NCI-H187 (cell line): ENCODE measurements at regions not wholly inside any gene's neighbourhood (a gene's known extent, or its start where the extent isn't known, plus 50 kb on each side); places are given as distances from the start of the nearest gene placed in this dataset.
"Not testable (repeated sequence)": the region's sequence is repeated elsewhere in the genome, so short reads cannot be mapped to it uniquely, and the experiment has no call there.

Experiments
- DNase-seq, 2 experiments: peaks; one replicate each; lab custom pipeline; 2025; lab: John Stamatoyannopoulos, UW

DNA sequence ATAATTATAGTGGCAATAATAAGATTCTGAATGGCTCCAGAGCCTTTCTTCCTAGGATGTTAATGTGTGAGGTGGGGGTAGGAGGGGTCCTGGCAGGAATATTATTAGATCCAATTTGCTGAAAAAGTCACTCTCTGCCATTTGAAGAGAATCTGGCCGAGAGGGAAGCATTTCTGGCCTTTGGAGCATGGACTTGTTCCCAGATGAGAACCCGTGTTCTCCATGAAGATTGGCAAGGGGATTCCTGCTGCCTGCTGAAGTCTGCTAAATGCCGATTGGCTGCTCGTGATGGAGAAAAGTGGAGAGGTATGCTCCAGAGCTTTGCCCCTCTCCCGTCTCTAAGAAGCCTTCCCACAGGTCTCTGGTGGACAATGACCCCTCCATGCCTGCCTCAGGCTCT is 135.6 kb downstream of the TRIM43 start:
- not testable (repeated sequence) for DNase-seq

DNA sequence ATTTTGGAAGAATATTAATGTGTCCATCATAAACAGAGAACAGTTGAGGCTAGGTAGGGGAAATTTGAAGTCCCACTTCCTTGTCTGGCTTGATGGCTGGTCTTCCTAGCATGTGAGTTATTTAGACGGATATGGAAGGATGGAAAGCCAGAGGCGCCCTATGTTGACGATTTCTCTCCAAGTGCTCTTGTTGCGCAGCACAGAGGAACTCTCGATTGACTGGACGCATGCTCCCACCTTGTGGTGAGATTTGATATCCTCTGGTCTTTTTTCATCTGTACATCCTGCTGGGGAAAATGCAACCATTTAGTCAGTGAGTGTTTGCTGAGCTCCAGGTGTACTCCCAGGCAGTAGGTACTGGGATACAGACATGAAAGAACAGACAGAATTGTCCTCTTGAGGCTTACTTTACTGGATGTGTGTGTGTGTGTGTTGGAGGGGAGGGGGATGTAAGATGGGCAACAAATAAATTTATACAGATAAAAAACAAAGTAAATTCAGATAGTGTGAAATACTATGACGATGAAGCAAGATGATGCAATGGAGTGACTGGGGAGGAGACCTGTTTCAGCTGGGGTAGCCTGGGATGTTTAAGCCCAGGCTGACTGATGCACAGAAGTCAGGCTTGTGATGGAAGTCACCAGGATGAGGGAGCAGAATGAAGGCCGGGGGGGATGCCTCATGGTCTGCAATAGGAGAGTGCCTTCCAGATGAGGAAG is 137.2 kb downstream of the TRIM43 start:
- DNase-seq = peak; percentile 31 to 49

DNA sequence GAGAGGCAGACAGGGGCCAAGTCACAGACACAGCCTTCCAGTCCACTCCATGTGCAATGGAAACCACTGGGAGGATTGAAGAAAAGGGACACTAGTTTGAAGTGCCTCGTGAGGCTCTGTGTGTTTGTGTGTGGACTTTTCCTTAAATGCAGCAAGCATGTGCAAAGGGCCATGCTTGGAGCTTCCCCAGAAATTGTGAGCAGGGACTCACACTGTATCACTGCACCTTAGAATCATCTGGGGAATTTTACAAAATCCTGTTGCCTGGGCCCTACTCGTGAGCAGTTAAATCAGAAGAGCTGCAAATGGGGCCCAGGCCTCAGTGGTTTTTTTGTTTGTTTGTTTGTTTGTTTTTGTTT is 137.8 kb downstream of the TRIM43 start:
- DNase-seq = no peak

DNA sequence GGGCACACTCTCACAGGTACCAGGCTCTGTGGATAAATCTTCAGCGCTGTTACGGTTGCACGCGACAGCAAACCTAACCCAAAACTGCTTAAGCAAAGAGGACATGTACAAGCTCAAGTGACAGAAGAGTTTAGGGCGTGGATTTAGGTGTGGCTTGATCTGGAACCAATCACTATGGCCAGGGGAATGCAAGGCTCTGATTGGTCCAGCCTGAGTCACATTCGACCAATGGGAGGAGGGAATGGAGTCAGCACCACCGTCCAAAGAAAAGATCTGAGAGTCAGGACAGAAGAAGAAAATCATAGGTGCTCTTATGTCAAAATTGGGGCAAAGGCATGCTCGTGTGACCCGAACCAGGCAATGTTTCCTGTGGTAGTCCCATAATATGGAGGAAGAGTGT is 139.0 kb downstream of the TRIM43 start:
- DNase-seq = no peak

GRCh38 chr2:95734976-95735890 is 143.4 kb downstream of the TRIM43 start:
- DNase-seq = no peak

- DNase-seq = no peak
These were observed 146.5 kb downstream of the TRIM43 start for GRCh38 chr2:95738301-95738700.

GRCh38 chr2:95752126-95752525 is 160.3 kb downstream of the TRIM43 start:
- DNase-seq = not testable (repeated sequence)

DNA sequence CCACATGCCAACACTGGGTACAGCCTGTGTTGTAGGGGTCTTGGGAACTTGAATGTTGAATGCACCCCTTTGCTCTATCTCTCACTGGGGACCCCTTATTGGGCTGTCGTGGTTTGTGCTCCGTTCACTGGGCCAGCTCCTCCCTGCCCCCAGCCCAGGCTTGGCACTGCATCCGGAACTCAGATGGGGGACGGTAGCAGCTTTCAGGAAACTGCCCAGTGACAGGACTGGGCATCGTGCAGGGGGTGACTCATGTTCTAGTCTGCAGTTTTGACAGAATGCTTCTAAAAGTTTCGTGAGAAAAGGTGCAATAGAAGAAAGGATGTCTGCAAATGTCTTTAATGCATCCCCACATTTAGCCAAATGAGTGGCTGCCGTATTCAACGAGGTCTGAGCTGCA is 162.0 kb downstream of the TRIM43 start:
- DNase-seq = not testable (repeated sequence)

DNA sequence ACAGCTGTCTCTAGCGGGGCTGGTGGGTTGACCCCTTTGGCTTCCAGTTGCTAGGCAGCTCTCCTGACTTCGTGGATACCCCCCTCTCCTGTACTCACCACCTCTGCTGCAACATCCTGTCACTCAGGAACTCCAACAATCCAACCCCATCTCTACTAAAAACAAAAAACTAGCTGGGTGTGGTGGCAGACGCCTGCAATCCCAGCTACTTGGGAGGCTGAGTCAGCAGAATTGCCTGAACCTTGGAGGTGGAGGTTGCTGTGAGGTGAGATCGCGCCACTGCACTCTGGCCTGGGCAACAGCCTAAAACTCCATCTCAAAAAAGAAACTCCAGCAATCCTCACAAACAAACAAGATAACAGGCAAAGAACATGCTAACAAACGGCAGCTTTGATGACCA is 162.4 kb downstream of the TRIM43 start:
- DNase-seq = not testable (repeated sequence)

- not testable (repeated sequence) for DNase-seq
These were observed 163.2 kb downstream of the TRIM43 start for GRCh38 chr2:95754819-95755563.

DNA sequence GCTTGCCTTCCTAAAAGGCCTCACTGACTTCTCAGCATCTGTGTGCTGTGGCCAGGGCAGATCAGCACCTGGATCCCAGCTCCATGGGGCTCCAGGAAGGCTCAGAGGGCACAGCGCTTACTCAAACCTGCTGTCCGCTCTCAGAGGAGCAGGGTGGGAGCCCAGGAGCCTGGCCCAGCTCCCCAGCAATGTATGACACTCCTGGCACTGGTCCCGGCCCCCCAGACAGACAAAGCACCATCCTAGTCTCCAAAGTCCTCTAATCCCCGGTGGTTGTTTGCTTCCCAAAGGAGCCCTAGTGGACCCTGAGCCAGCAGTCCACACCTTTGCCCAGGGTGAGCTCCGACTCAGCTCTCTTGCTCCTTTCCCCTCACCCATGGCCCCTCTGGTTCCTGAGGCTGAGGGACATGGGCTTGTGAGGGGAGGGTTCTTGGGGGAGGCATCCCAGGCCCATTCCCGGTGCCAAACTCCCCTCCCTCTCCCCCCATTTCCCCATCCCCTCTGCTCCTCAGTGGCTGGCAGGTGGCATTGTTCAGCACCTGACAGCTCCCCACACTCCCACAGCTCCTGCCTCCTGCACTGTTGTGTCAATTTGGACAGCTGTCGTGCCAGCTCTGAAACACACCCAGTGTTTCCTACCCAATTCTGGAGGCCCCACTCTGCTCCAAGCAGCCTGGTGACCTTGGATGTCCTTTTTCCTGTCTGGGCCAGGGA is 164.3 kb downstream of the TRIM43 start:
- DNase-seq = not testable (repeated sequence)

DNA sequence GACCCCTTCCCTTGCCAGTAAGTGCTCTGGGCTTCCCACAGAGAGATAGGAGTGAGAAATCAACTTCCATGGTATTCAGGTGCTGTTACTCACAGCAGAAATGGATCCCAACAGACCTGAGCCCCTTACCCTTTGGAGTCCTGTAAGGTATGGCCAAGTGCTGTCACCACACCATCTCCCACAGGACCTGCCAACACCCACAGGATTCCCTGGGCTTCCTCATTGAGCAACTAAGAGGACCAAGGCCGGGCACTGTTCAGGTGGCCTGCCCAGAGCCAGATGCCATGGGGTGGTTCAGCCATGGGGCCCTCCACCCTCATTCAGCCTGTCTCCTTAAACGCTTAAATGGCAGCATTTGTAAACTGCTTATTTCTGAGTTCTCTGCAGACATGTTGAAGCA is 166.2 kb downstream of the TRIM43 start:
- no peak for DNase-seq

DNA sequence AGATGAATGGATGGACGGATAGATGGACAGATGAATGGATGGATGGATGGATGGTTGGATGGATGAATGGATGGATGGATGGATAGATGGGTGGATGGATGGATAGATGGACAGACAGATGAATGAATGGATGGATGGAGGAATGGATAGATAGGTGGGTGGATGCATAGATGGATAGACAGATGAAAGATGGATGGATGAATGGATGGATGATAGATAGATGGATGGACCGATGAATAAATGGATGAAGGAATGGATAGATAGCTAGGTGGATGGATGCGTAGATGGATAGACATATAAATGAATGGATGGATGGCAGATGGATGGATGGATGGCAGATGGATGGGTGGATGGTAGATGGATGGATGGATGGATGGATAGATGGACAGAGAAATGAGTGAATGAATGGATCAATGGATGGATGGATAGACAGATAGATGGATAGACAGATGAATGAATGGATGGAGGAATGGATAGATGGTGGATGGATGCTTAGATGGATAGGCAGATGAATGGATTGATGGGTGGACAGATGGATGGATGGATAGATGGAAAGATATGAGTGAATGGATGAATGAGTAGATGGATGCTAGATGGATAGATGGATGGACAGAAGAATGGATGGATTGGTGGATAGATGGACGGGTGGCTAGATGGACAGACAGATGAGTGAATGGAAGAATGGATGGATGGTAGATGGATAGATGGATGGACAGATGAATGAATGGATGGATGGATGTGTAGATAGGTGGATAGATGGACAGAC is 167.9 kb downstream of the TRIM43 start:
- DNase-seq = no peak

DNA sequence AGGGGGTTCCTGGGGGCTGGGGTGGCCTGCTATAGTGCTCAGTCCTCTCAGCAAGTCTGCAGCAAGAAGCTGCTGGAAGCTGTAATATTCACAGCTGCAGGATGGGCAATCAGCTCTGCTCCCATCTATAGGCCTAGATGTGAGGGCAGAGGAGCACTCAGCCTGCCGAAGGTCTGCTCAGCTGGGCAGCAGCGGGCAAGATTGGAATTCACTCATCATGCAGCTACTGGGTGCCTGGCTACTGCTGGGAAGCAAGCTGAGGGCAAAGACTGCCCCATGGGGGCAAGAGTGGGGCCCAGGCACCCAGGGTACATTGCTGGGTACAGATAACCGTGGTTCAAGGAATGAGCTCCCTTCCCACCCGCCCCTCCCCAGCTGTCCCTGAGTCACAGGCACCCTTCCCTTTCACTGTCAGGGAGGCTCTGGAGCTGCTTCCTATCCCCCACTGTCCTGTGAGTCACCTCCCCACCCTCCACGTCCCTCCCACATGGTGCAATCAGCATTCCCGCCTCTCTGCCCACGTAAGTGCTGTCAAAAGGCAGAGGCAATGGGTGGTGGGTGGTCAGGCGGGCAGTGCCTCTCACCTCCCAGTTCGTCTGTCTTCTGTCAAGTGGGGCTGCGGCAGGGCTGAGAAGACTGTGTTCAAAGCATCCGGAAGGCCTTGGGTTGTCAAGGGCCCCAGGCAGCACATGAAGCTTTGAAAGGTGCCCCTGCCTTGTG is 169.2 kb downstream of the TRIM43 start:
- no peak for DNase-seq

- no peak for DNase-seq
These were observed 169.8 kb downstream of the TRIM43 start for GRCh38 chr2:95761556-95761955.

DNA sequence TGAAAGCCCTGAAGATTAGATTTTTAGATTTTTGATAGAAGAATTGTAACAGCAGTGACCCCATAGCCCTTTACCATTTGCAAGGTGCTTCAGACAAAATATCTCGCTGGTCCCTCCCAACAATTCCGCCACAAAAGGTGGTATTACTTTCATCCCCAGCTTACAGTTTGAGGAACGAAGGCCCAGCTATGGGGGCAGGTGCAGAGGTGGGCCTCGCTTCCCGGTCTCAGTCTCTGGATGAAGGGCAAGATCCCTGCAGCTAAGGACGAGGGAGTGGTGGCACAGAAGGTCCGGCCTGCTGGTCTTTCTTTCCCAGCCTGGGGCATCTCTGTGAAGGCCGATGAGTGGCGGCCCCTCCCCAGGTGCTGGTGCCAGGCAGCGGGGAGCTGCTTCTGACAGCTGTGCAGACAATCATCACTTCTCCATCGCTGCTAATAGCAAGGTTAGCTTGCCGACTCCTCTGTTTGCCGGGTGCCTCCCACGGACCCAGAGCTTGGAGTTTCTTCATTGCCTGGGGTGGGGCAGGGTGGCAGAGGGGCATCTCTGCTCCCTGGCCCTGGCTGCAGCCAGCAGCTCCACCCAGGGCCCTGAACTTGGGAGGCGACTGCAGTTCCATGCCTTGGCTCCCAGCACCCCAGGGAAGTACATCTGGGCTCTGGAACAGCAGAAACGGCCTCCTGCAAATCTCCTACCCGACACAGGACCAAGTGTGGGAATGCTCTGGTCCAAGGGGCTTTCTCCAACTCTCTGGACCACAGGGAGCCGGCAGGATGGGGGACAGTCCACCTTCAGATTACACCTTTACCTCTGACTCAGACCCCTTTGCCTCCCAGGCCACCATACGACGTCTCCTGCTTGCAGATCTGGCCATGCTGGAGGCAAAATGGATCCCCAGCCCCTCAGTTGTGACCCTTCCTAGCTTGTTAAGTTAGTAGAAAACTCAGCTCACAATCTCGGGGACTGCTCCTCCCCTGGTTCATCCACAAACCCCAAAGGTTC is 170.5 kb downstream of the TRIM43 start:
- not testable (repeated sequence) for DNase-seq

- not testable (repeated sequence) for DNase-seq
These were observed 171.3 kb downstream of the TRIM43 start for GRCh38 chr2:95763074-95763473.

GRCh38 chr2:95764966-95765365 is 173.2 kb downstream of the TRIM43 start:
- not testable (repeated sequence) for DNase-seq
